ENCODE measurements at regions not wholly inside any gene's neighbourhood (a gene's known extent, or its start where the extent isn't known, plus 50 kb on each side); places are given as distances from the start of the nearest gene placed in this dataset.

- Histone ChIP-seq H3K27me3 (ENCODE audit: control insufficient read depth in 1 of 2, insufficient read depth in 2 of 2, low read length in 2 of 2) (no peaks in the 10 kb centered on the region), H3K27ac (ENCODE audit: low read depth, low read length) (no peak overlapping the region), H3K36me3 (ENCODE audit: control insufficient read depth in 1 of 2, insufficient read depth in 2 of 2, low read length in 2 of 2) (no peaks in the 10 kb centered on the region), H3K4me1 (ENCODE audit: control insufficient read depth in 1 of 2, insufficient read depth in 2 of 2, low read length in 2 of 2) (no peaks in the 10 kb centered on the region), H3K4me3 (ENCODE audit: low read depth in 1 of 2, low read length in 2 of 2) (no peak overlapping the region), H3K9ac (ENCODE audit: low read depth in 1 of 2, low read length in 2 of 2) (no peak overlapping the region), H3K9me3 (ENCODE audit: control insufficient read depth in 1 of 2, low read length in 2 of 2) (no peaks in the 10 kb centered on the region)
Observed at GRCh38 chr13:107170270-107170931, 602.5 kb upstream of the ARGLU1 start.

- Histone ChIP-seq H3K9me3 (ENCODE audit: control insufficient read depth in 1 of 2, low read length in 2 of 2) (no peaks in the 10 kb centered on the region), H3K4me1 (ENCODE audit: control insufficient read depth in 1 of 2, insufficient read depth in 2 of 2, low read length in 2 of 2) (no peaks in the 10 kb centered on the region), H3K4me3 (ENCODE audit: low read depth in 1 of 2, low read length in 2 of 2) (no peak overlapping the region), H3K27me3 (ENCODE audit: control insufficient read depth in 1 of 2, insufficient read depth in 2 of 2, low read length in 2 of 2) (no peaks in the 10 kb centered on the region), H3K27ac (ENCODE audit: low read depth, low read length) (no peak overlapping the region), H3K36me3 (ENCODE audit: control insufficient read depth in 1 of 2, insufficient read depth in 2 of 2, low read length in 2 of 2) (no peaks in the 10 kb centered on the region), H3K9ac (ENCODE audit: low read depth in 1 of 2, low read length in 2 of 2) (no peak overlapping the region)
Observed at GRCh38 chr13:107157271-107157670, 589.3 kb upstream of the ARGLU1 start.

GRCh38 chr13:107144432-107144831 lies 576.5 kb upstream of the ARGLU1 start:
- no peak overlapping the region for H3K4me3 ChIP-seq (ENCODE audit: low read depth in 1 of 2, low read length in 2 of 2)
- H3K27me3 ChIP-seq (ENCODE audit: control insufficient read depth in 1 of 2, insufficient read depth in 2 of 2, low read length in 2 of 2): no peaks in the 10 kb centered on the region
- no peak overlapping the region for H3K27ac ChIP-seq (ENCODE audit: low read depth, low read length)
- H3K4me1 ChIP-seq (ENCODE audit: control insufficient read depth in 1 of 2, insufficient read depth in 2 of 2, low read length in 2 of 2): no peaks in the 10 kb centered on the region
- no peaks in the 10 kb centered on the region for H3K36me3 ChIP-seq (ENCODE audit: control insufficient read depth in 1 of 2, insufficient read depth in 2 of 2, low read length in 2 of 2)
- H3K9me3 ChIP-seq (ENCODE audit: control insufficient read depth in 1 of 2, low read length in 2 of 2): no peaks in the 10 kb centered on the region
- H3K9ac ChIP-seq (ENCODE audit: low read depth in 1 of 2, low read length in 2 of 2): no peak overlapping the region

GRCh38 chr13:107141767-107142166 lies 573.8 kb upstream of the ARGLU1 start:
- Histone ChIP-seq H3K4me1 (ENCODE audit: control insufficient read depth in 1 of 2, insufficient read depth in 2 of 2, low read length in 2 of 2) (no peaks in the 10 kb centered on the region), H3K27ac (ENCODE audit: low read depth, low read length) (no peak overlapping the region), H3K27me3 (ENCODE audit: control insufficient read depth in 1 of 2, insufficient read depth in 2 of 2, low read length in 2 of 2) (no peaks in the 10 kb centered on the region), H3K9me3 (ENCODE audit: control insufficient read depth in 1 of 2, low read length in 2 of 2) (no peaks in the 10 kb centered on the region), H3K36me3 (ENCODE audit: control insufficient read depth in 1 of 2, insufficient read depth in 2 of 2, low read length in 2 of 2) (no peaks in the 10 kb centered on the region), H3K4me3 (ENCODE audit: low read depth in 1 of 2, low read length in 2 of 2) (no peak overlapping the region), H3K9ac (ENCODE audit: low read depth in 1 of 2, low read length in 2 of 2) (no peak overlapping the region)

GRCh38 chr13:107139006-107139405 lies 571.1 kb upstream of the ARGLU1 start:
- H3K9me3 ChIP-seq (ENCODE audit: control insufficient read depth in 1 of 2, low read length in 2 of 2): no peaks in the 10 kb centered on the region
- no peaks in the 10 kb centered on the region for H3K36me3 ChIP-seq (ENCODE audit: control insufficient read depth in 1 of 2, insufficient read depth in 2 of 2, low read length in 2 of 2)
- H3K4me1 ChIP-seq (ENCODE audit: control insufficient read depth in 1 of 2, insufficient read depth in 2 of 2, low read length in 2 of 2): no peaks in the 10 kb centered on the region
- no peak overlapping the region for H3K27ac ChIP-seq (ENCODE audit: low read depth, low read length)
- H3K27me3 ChIP-seq (ENCODE audit: control insufficient read depth in 1 of 2, insufficient read depth in 2 of 2, low read length in 2 of 2): no peaks in the 10 kb centered on the region
- no peak overlapping the region for H3K4me3 ChIP-seq (ENCODE audit: low read depth in 1 of 2, low read length in 2 of 2)
- H3K9ac ChIP-seq (ENCODE audit: low read depth in 1 of 2, low read length in 2 of 2): no peak overlapping the region

GRCh38 chr13:107138486-107138885 lies 570.5 kb upstream of the ARGLU1 start:
- Histone ChIP-seq H3K4me3 (ENCODE audit: low read depth in 1 of 2, low read length in 2 of 2) (no peak overlapping the region), H3K9me3 (ENCODE audit: control insufficient read depth in 1 of 2, low read length in 2 of 2) (no peaks in the 10 kb centered on the region), H3K27me3 (ENCODE audit: control insufficient read depth in 1 of 2, insufficient read depth in 2 of 2, low read length in 2 of 2) (no peaks in the 10 kb centered on the region), H3K27ac (ENCODE audit: low read depth, low read length) (no peak overlapping the region), H3K9ac (ENCODE audit: low read depth in 1 of 2, low read length in 2 of 2) (no peak overlapping the region), H3K36me3 (ENCODE audit: control insufficient read depth in 1 of 2, insufficient read depth in 2 of 2, low read length in 2 of 2) (no peaks in the 10 kb centered on the region), H3K4me1 (ENCODE audit: control insufficient read depth in 1 of 2, insufficient read depth in 2 of 2, low read length in 2 of 2) (no peaks in the 10 kb centered on the region)

GRCh38 chr13:107133950-107134349 lies 566.0 kb upstream of the ARGLU1 start:
- Histone ChIP-seq H3K27ac (ENCODE audit: low read depth, low read length) (no peak overlapping the region), H3K4me1 (ENCODE audit: control insufficient read depth in 1 of 2, insufficient read depth in 2 of 2, low read length in 2 of 2) (no peaks in the 10 kb centered on the region), H3K9ac (ENCODE audit: low read depth in 1 of 2, low read length in 2 of 2) (no peak overlapping the region), H3K9me3 (ENCODE audit: control insufficient read depth in 1 of 2, low read length in 2 of 2) (no peaks in the 10 kb centered on the region), H3K36me3 (ENCODE audit: control insufficient read depth in 1 of 2, insufficient read depth in 2 of 2, low read length in 2 of 2) (no peaks in the 10 kb centered on the region), H3K4me3 (ENCODE audit: low read depth in 1 of 2, low read length in 2 of 2) (no peak overlapping the region), H3K27me3 (ENCODE audit: control insufficient read depth in 1 of 2, insufficient read depth in 2 of 2, low read length in 2 of 2) (no peaks in the 10 kb centered on the region)

- H3K27ac ChIP-seq (ENCODE audit: low read depth, low read length): no peak overlapping the region
- H3K4me1 ChIP-seq (ENCODE audit: control insufficient read depth in 1 of 2, insufficient read depth in 2 of 2, low read length in 2 of 2): no peaks in the 10 kb centered on the region
- no peak overlapping the region for H3K4me3 ChIP-seq (ENCODE audit: low read depth in 1 of 2, low read length in 2 of 2)
- no peaks in the 10 kb centered on the region for H3K36me3 ChIP-seq (ENCODE audit: control insufficient read depth in 1 of 2, insufficient read depth in 2 of 2, low read length in 2 of 2)
- H3K9ac ChIP-seq (ENCODE audit: low read depth in 1 of 2, low read length in 2 of 2): no peak overlapping the region
- peaks cover 0 to 2% of the 10 kb centered on the region in 2 donors for H3K9me3 ChIP-seq (ENCODE audit: control insufficient read depth in 1 of 2, low read length in 2 of 2)
- no peaks in the 10 kb centered on the region for H3K27me3 ChIP-seq (ENCODE audit: control insufficient read depth in 1 of 2, insufficient read depth in 2 of 2, low read length in 2 of 2)
Observed at GRCh38 chr13:107130566-107130965, 562.6 kb upstream of the ARGLU1 start.

- no peak overlapping the region for H3K9ac ChIP-seq (ENCODE audit: low read depth in 1 of 2, low read length in 2 of 2)
- no peak overlapping the region for H3K4me3 ChIP-seq (ENCODE audit: low read depth in 1 of 2, low read length in 2 of 2)
- H3K9me3 ChIP-seq (ENCODE audit: control insufficient read depth in 1 of 2, low read length in 2 of 2): peaks cover 0 to 2% of the 10 kb centered on the region in 2 donors
- no peak overlapping the region for H3K27ac ChIP-seq (ENCODE audit: low read depth, low read length)
- no peaks in the 10 kb centered on the region for H3K36me3 ChIP-seq (ENCODE audit: control insufficient read depth in 1 of 2, insufficient read depth in 2 of 2, low read length in 2 of 2)
- H3K4me1 ChIP-seq (ENCODE audit: control insufficient read depth in 1 of 2, insufficient read depth in 2 of 2, low read length in 2 of 2): peaks cover 13 to 21% of the 10 kb centered on the region in 2 donors
- no peaks in the 10 kb centered on the region for H3K27me3 ChIP-seq (ENCODE audit: control insufficient read depth in 1 of 2, insufficient read depth in 2 of 2, low read length in 2 of 2)
Observed at GRCh38 chr13:107124730-107125129, 556.8 kb upstream of the ARGLU1 start.

GRCh38 chr13:107124129-107124718 lies 556.3 kb upstream of the ARGLU1 start:
- no peaks in the 10 kb centered on the region for H3K36me3 ChIP-seq (ENCODE audit: control insufficient read depth in 1 of 2, insufficient read depth in 2 of 2, low read length in 2 of 2)
- no peak overlapping the region for H3K27ac ChIP-seq (ENCODE audit: low read depth, low read length)
- no peak overlapping the region for H3K9ac ChIP-seq (ENCODE audit: low read depth in 1 of 2, low read length in 2 of 2)
- peaks cover 0 to 2% of the 10 kb centered on the region in 2 donors for H3K9me3 ChIP-seq (ENCODE audit: control insufficient read depth in 1 of 2, low read length in 2 of 2)
- H3K4me3 ChIP-seq (ENCODE audit: low read depth in 1 of 2, low read length in 2 of 2): no peak overlapping the region
- H3K4me1 ChIP-seq (ENCODE audit: control insufficient read depth in 1 of 2, insufficient read depth in 2 of 2, low read length in 2 of 2): peaks cover 13 to 25% of the 10 kb centered on the region in 2 donors
- no peaks in the 10 kb centered on the region for H3K27me3 ChIP-seq (ENCODE audit: control insufficient read depth in 1 of 2, insufficient read depth in 2 of 2, low read length in 2 of 2)

Measured in duodenal mucosa (tissue), 2 donors.